CD1c-positive myeloid dendritic cell (primary cell): ENCODE measurements at regions not wholly inside any gene's neighbourhood (a gene's known extent, or its start where the extent isn't known, plus 50 kb on each side); places are given as distances from the start of the nearest gene placed in this dataset.
"Not testable (repeated sequence)": the region's sequence is repeated elsewhere in the genome, so short reads cannot be mapped to it uniquely, and the experiment has no call there.

Experiments
- DNase-seq: peaks from one replicate; pipeline ENCODE4 v3.0.0-alpha.2; 2016; ENCODE audit errors: extremely low spot score

- no peak for DNase-seq
Observed at GRCh38 chr5:45057564-45057963, 248.8 kb downstream of the MRPS30 start.

GRCh38 chr5:45060724-45061123 is 252.0 kb downstream of the MRPS30 start:
- no peak for DNase-seq

GRCh38 chr5:45062044-45062443 is 253.3 kb downstream of the MRPS30 start:
- DNase-seq, result no peak

GRCh38 chr5:45081082-45081481 is 272.3 kb downstream of the MRPS30 start:
- DNase-seq, result no peak

- no peak for DNase-seq
Observed at GRCh38 chr5:45089870-45090269, 281.1 kb downstream of the MRPS30 start.

GRCh38 chr5:45093377-45093776 is 284.6 kb downstream of the MRPS30 start:
- no peak for DNase-seq

- DNase-seq, result no peak
Observed at GRCh38 chr5:45094876-45095440, 286.2 kb downstream of the MRPS30 start.

- DNase-seq, result no peak
Observed at GRCh38 chr5:45098483-45098882, 289.7 kb downstream of the MRPS30 start.

- DNase-seq, result no peak
Observed at GRCh38 chr5:45101146-45101545, 292.4 kb downstream of the MRPS30 start.

GRCh38 chr5:45105491-45105994 is 296.8 kb downstream of the MRPS30 start:
- no peak for DNase-seq

GRCh38 chr5:45109062-45109461 is 300.3 kb downstream of the MRPS30 start:
- DNase-seq, result no peak

GRCh38 chr5:45109636-45110035 is 300.9 kb downstream of the MRPS30 start:
- no peak for DNase-seq

- no peak for DNase-seq
Observed at GRCh38 chr5:45110399-45110798, 301.7 kb downstream of the MRPS30 start.

GRCh38 chr5:45113726-45114125 is 305.0 kb downstream of the MRPS30 start:
- no peak for DNase-seq

- no peak for DNase-seq
Observed at GRCh38 chr5:45132972-45133371, 324.2 kb downstream of the MRPS30 start.

- DNase-seq, result no peak
Observed at GRCh38 chr5:45162974-45163373, 354.2 kb downstream of the MRPS30 start.

- no peak for DNase-seq
Observed at GRCh38 chr5:45171563-45171962, 362.8 kb downstream of the MRPS30 start.

GRCh38 chr5:45172634-45173033 is 363.9 kb downstream of the MRPS30 start:
- DNase-seq, result not testable (repeated sequence)

- no peak for DNase-seq
Observed at GRCh38 chr5:45179686-45180085, 370.9 kb downstream of the MRPS30 start.

- no peak for DNase-seq
Observed at GRCh38 chr5:45189042-45189441, 380.3 kb downstream of the MRPS30 start.

- DNase-seq, result no peak
Observed at GRCh38 chr5:45189481-45189880, 380.7 kb downstream of the MRPS30 start.

- DNase-seq, result no peak
Observed at GRCh38 chr5:45195026-45195425, 386.3 kb downstream of the MRPS30 start.
